Muscle layer of duodenum (tissue), 2 donors: ENCODE measurements at regions not wholly inside any gene's neighbourhood (a gene's known extent, or its start where the extent isn't known, plus 50 kb on each side); places are given as distances from the start of the nearest gene placed in this dataset.

ENCODE experiments used
- H3K27ac ChIP-seq: one replicate; pipeline ENCODE4 v1.7.0; 2013; ENCODE audit warnings: mild to moderate bottlenecking, low read length
- H3K27me3 ChIP-seq: one replicate; pipeline ENCODE4 v1.7.0; 2013; ENCODE audit warnings: low read depth, mild to moderate bottlenecking, control low read depth, low read length
- H3K36me3 ChIP-seq, 2 donors: one replicate each; pipeline ENCODE4 v1.7.0; 2013; ENCODE audit warnings: low read length in 2 of 2, control low read depth in 1 of 2, mild to moderate bottlenecking in 1 of 2; ENCODE audit not compliant: insufficient read depth in 2 of 2, control insufficient read depth in 1 of 2
- H3K4me1 ChIP-seq, 2 donors: one replicate each; pipeline ENCODE4 v1.7.0; 2013; ENCODE audit warnings: low read length in 2 of 2, mild to moderate bottlenecking in 2 of 2, control low read depth in 1 of 2, moderate library complexity in 1 of 2; ENCODE audit not compliant: insufficient read depth in 2 of 2, control insufficient read depth in 1 of 2
- H3K4me3 ChIP-seq, 2 donors: one replicate each; pipeline ENCODE4 v1.7.0; 2013; ENCODE audit warnings: low read length in 2 of 2, low read depth in 1 of 2, mild to moderate bottlenecking in 1 of 2
- H3K9me3 ChIP-seq, 2 donors: one replicate each; pipeline ENCODE4 v1.7.0; 2013; ENCODE audit warnings: low read length in 2 of 2, control low read depth in 1 of 2, mild to moderate bottlenecking in 1 of 2; ENCODE audit not compliant: control insufficient read depth in 1 of 2
- donor health status: healthy.

GRCh38 chr6:153702671-153703070 lies 336.4 kb upstream of the OPRM1 start:
- Histone ChIP-seq H3K9me3 (peaks cover 8 to 15% of the 10 kb centered on the region in 2 donors), H3K4me1 (no peaks in the 10 kb centered on the region), H3K36me3 (no peaks in the 10 kb centered on the region), H3K27me3 (no peaks in the 10 kb centered on the region), H3K27ac (no peak overlapping the region), H3K4me3 (no peak overlapping the region)

- Histone ChIP-seq H3K27ac (no peak overlapping the region), H3K27me3 (no peaks in the 10 kb centered on the region), H3K4me1 (no peaks in the 10 kb centered on the region), H3K36me3 (no peaks in the 10 kb centered on the region), H3K9me3 (no peaks in the 10 kb centered on the region), H3K4me3 (no peak overlapping the region)
Measured at GRCh38 chr6:153698637-153699036, 340.4 kb upstream of the OPRM1 start.

- H3K9me3 ChIP-seq = no peaks in the 10 kb centered on the region
- no peaks in the 10 kb centered on the region for H3K36me3 ChIP-seq
- no peak overlapping the region for H3K27ac ChIP-seq
Measured at GRCh38 chr6:153698001-153698400, 341.0 kb upstream of the OPRM1 start.

GRCh38 chr6:153677522-153677921 lies 361.5 kb upstream of the OPRM1 start:
- no peak overlapping the region for H3K4me3 ChIP-seq
- no peaks in the 10 kb centered on the region for H3K36me3 ChIP-seq
- no peaks in the 10 kb centered on the region for H3K9me3 ChIP-seq
- no peak overlapping the region for H3K27ac ChIP-seq
- H3K4me1 ChIP-seq = no peaks in the 10 kb centered on the region
- no peaks in the 10 kb centered on the region for H3K27me3 ChIP-seq

More at GRCh38 chr6:153698001-153698400, 341.0 kb upstream of the OPRM1 start:
- Histone ChIP-seq H3K27me3 (no peaks in the 10 kb centered on the region), H3K4me3 (no peak overlapping the region), H3K4me1 (no peaks in the 10 kb centered on the region)

GRCh38 chr6:153673750-153674149 lies 365.3 kb upstream of the OPRM1 start:
- Histone ChIP-seq H3K4me1 (no peaks in the 10 kb centered on the region), H3K27me3 (no peaks in the 10 kb centered on the region), H3K9me3 (no peaks in the 10 kb centered on the region), H3K4me3 (no peak overlapping the region), H3K27ac (no peak overlapping the region), H3K36me3 (no peaks in the 10 kb centered on the region)

- Histone ChIP-seq H3K36me3 (no peaks in the 10 kb centered on the region), H3K4me1 (no peaks in the 10 kb centered on the region), H3K27ac (no peak overlapping the region), H3K9me3 (no peaks in the 10 kb centered on the region), H3K4me3 (no peak overlapping the region), H3K27me3 (no peaks in the 10 kb centered on the region)
Measured at GRCh38 chr6:153673225-153673624, 365.8 kb upstream of the OPRM1 start.

GRCh38 chr6:153670403-153671026 lies 368.5 kb upstream of the OPRM1 start:
- Histone ChIP-seq H3K36me3 (no peaks in the 10 kb centered on the region), H3K9me3 (no peaks in the 10 kb centered on the region), H3K27me3 (no peaks in the 10 kb centered on the region), H3K4me1 (no peaks in the 10 kb centered on the region), H3K4me3 (no peak overlapping the region), H3K27ac (no peak overlapping the region)

GRCh38 chr6:153668758-153669157 lies 370.3 kb upstream of the OPRM1 start:
- no peak overlapping the region for H3K4me3 ChIP-seq
- no peaks in the 10 kb centered on the region for H3K4me1 ChIP-seq
- H3K36me3 ChIP-seq = no peaks in the 10 kb centered on the region
- H3K27ac ChIP-seq = no peak overlapping the region
- H3K27me3 ChIP-seq = no peaks in the 10 kb centered on the region
- no peaks in the 10 kb centered on the region for H3K9me3 ChIP-seq

- H3K4me3 ChIP-seq = peak overlapping the region in 1 of 2 donors; percentile 29
- no peaks in the 10 kb centered on the region for H3K36me3 ChIP-seq
- H3K27me3 ChIP-seq = no peaks in the 10 kb centered on the region
- no peak overlapping the region for H3K27ac ChIP-seq
- peaks cover 0 to 14% of the 10 kb centered on the region in 2 donors for H3K9me3 ChIP-seq
- H3K4me1 ChIP-seq = no peaks in the 10 kb centered on the region
Measured at GRCh38 chr6:153662982-153663381, 376.1 kb upstream of the OPRM1 start.

GRCh38 chr6:153645326-153645725 lies 393.7 kb upstream of the OPRM1 start:
- Histone ChIP-seq H3K27me3 (no peaks in the 10 kb centered on the region), H3K27ac (no peak overlapping the region), H3K9me3 (no peaks in the 10 kb centered on the region), H3K4me1 (no peaks in the 10 kb centered on the region), H3K36me3 (no peaks in the 10 kb centered on the region), H3K4me3 (no peak overlapping the region)

GRCh38 chr6:153644000-153644399 lies 395.0 kb upstream of the OPRM1 start:
- Histone ChIP-seq H3K27me3 (no peaks in the 10 kb centered on the region), H3K36me3 (no peaks in the 10 kb centered on the region), H3K9me3 (no peaks in the 10 kb centered on the region), H3K4me1 (no peaks in the 10 kb centered on the region), H3K27ac (no peak overlapping the region), H3K4me3 (no peak overlapping the region)

GRCh38 chr6:153634416-153634815 lies 404.6 kb upstream of the OPRM1 start:
- Histone ChIP-seq H3K36me3 (no peaks in the 10 kb centered on the region), H3K4me3 (no peak overlapping the region), H3K27ac (no peak overlapping the region), H3K4me1 (no peaks in the 10 kb centered on the region), H3K9me3 (peaks cover 0 to 3% of the 10 kb centered on the region in 2 donors), H3K27me3 (no peaks in the 10 kb centered on the region)
